ENCODE measurements at regions not wholly inside any gene's neighbourhood (a gene's known extent, or its start where the extent isn't known, plus 50 kb on each side); places are given as distances from the start of the nearest gene placed in this dataset.

- DNase-seq (ENCODE audit: low read depth, low spot score), result no peak
- no peak for TF ChIP-seq CTCF (conservative IDR thresholded peaks at IDR 0.05)
- H3K27me3 Mint-ChIP-seq (ENCODE audit: low read depth), result no peaks in the 10 kb centered on the region
- H3K36me3 Mint-ChIP-seq (ENCODE audit: low read depth), result peaks cover 13% of the 10 kb centered on the region
- H3K9me3 Mint-ChIP-seq, result peaks cover 15% of the 10 kb centered on the region
- H3K4me3 Mint-ChIP-seq, result no peak overlapping the region
- H3K4me1 Mint-ChIP-seq, result peaks cover 5% of the 10 kb centered on the region
- no peak overlapping the region for H3K27ac Mint-ChIP-seq (ENCODE audit: unreplicated experiment)
Measured at GRCh38 chr7:85748861-85749260, 562.0 kb upstream of the SEMA3D start.

GRCh38 chr7:85737426-85737825 lies 550.6 kb upstream of the SEMA3D start:
- peaks cover 11% of the 10 kb centered on the region for H3K9me3 Mint-ChIP-seq
- peaks cover 6% of the 10 kb centered on the region for H3K4me1 Mint-ChIP-seq
- no peak for DNase-seq (ENCODE audit: low read depth, low spot score)
- TF ChIP-seq CTCF (conservative IDR thresholded peaks at IDR 0.05), result no peak
- H3K27ac Mint-ChIP-seq (ENCODE audit: unreplicated experiment), result no peak overlapping the region
- peaks cover 5% of the 10 kb centered on the region for H3K36me3 Mint-ChIP-seq (ENCODE audit: low read depth)
- no peaks in the 10 kb centered on the region for H3K27me3 Mint-ChIP-seq (ENCODE audit: low read depth)
- no peak overlapping the region for H3K4me3 Mint-ChIP-seq

GRCh38 chr7:85736085-85736484 lies 549.2 kb upstream of the SEMA3D start:
- Mint-ChIP-seq H3K27ac (ENCODE audit: unreplicated experiment) (no peak overlapping the region), H3K36me3 (ENCODE audit: low read depth) (peaks cover 7% of the 10 kb centered on the region)
- no peak for DNase-seq (ENCODE audit: low read depth, low spot score)

GRCh38 chr7:85734823-85735222 lies 548.0 kb upstream of the SEMA3D start:
- Mint-ChIP-seq H3K27ac (ENCODE audit: unreplicated experiment) (no peak overlapping the region), H3K9me3 (peaks cover 9% of the 10 kb centered on the region), H3K27me3 (ENCODE audit: low read depth) (no peaks in the 10 kb centered on the region), H3K4me3 (no peak overlapping the region), H3K36me3 (ENCODE audit: low read depth) (peaks cover 7% of the 10 kb centered on the region), H3K4me1 (peaks cover 6% of the 10 kb centered on the region)
- DNase-seq (ENCODE audit: low read depth, low spot score), result no peak
- no peak for TF ChIP-seq CTCF (conservative IDR thresholded peaks at IDR 0.05)

More at GRCh38 chr7:85736085-85736484, 549.2 kb upstream of the SEMA3D start:
- Mint-ChIP-seq H3K4me3 (no peak overlapping the region), H3K4me1 (peaks cover 6% of the 10 kb centered on the region), H3K9me3 (peaks cover 9% of the 10 kb centered on the region), H3K27me3 (ENCODE audit: low read depth) (no peaks in the 10 kb centered on the region)
- TF ChIP-seq CTCF (conservative IDR thresholded peaks at IDR 0.05), result no peak

GRCh38 chr7:85733169-85733915 lies 546.5 kb upstream of the SEMA3D start:
- peaks cover 6% of the 10 kb centered on the region for H3K4me1 Mint-ChIP-seq
- DNase-seq (ENCODE audit: low read depth, low spot score), result no peak
- H3K36me3 Mint-ChIP-seq (ENCODE audit: low read depth), result peaks cover 4% of the 10 kb centered on the region
- no peak overlapping the region for H3K4me3 Mint-ChIP-seq
- no peaks in the 10 kb centered on the region for H3K27me3 Mint-ChIP-seq (ENCODE audit: low read depth)
- peak overlapping the region; percentile 81 for H3K27ac Mint-ChIP-seq (ENCODE audit: unreplicated experiment)
- H3K9me3 Mint-ChIP-seq, result peaks cover 5% of the 10 kb centered on the region
- TF ChIP-seq CTCF (conservative IDR thresholded peaks at IDR 0.05), result no peak

Data from neural crest cell (in vitro differentiated cells).